Panc1 (cell line): ENCODE measurements at regions not wholly inside any gene's neighbourhood (a gene's known extent, or its start where the extent isn't known, plus 50 kb on each side); places are given as distances from the start of the nearest gene placed in this dataset.

Source experiments
- ATAC-seq: fragments of 200-7000 bp; cut with Tn5 transposase; 2 replicates; pipeline ENCODE4 v1.9.1; 2020; ENCODE audit warnings: mild to moderate bottlenecking, moderate library complexity
- BruUV-seq: library from RNA; stranded (reverse); fragments of 400-500 nt; replicated peaks from 2 replicates; lab custom pipeline; 2021; lab: Mats Ljungman, UMichigan
- CTCF ChIA-PET: fragments of 300-600 bp; sonication (Branson Sonifier 250); formaldehyde crosslinking; loops from one replicate; lab custom pipeline; 2022; ENCODE audit warnings: antibody characterized with exemption; lab: Charles Lee
- POLR2A ChIA-PET: fragments of 300-600 bp; sonication (Branson Sonifier 250); formaldehyde crosslinking; loops from one replicate; lab custom pipeline; 2022; ENCODE audit warnings: antibody characterized with exemption; lab: Charles Lee
- DNase-seq: peaks from one replicate; pipeline ENCODE4 v3.0.0-alpha.2; 2010; ENCODE audit warnings: low read depth, low spot score
- H3K27ac ChIP-seq: 2 replicates; pipeline ENCODE4 v1.5.1; 2011; ENCODE audit warnings: mild to moderate bottlenecking, low read length, inconsistent platforms
- H3K27me3 ChIP-seq: fragments of 200-500 bp; sonication (Bioruptor generic); 2 replicates; pipeline ENCODE4 v1.6.0; 2014; ENCODE audit warnings: low read length, inconsistent platforms; ENCODE audit not compliant: control insufficient read depth, insufficient read depth
- H3K36me3 ChIP-seq: fragments of 200-500 bp; sonication (Bioruptor generic); 2 replicates; pipeline ENCODE4 v1.5.1; 2014; ENCODE audit warnings: inconsistent platforms, mild to moderate bottlenecking, low read length, moderate library complexity; ENCODE audit not compliant: control insufficient read depth, insufficient read depth
- H3K4me1 ChIP-seq: 2 replicates; pipeline ENCODE4 v1.5.1; 2011; ENCODE audit warnings: inconsistent platforms, mild to moderate bottlenecking, low read length, moderate library complexity; ENCODE audit not compliant: control insufficient read depth, insufficient read depth
- H3K4me3 ChIP-seq, 2 experiments: 2 replicates each; pipeline ENCODE4 v1.5.1; 2011 to 2012; ENCODE audit warnings: low read depth in 2 of 2, low read length in 2 of 2, mild to moderate bottlenecking in 2 of 2, inconsistent platforms in 1 of 2, moderate library complexity in 1 of 2
- H3K9me3 ChIP-seq: fragments of 200-500 bp; sonication (Bioruptor generic); 2 replicates; pipeline ENCODE4 v1.5.1; 2014; ENCODE audit warnings: low read depth, mild to moderate bottlenecking, inconsistent platforms, low read length, moderate library complexity; ENCODE audit not compliant: control insufficient read depth, insufficient read depth
- POLR2AphosphoS5 ChIP-seq: IDR thresholded peaks from 2 replicates; pipeline ENCODE4 v1.6.1; 2012; ENCODE audit warnings: mild to moderate bottlenecking, low read depth, low read length, moderate library complexity
- SIN3A ChIP-seq: IDR thresholded peaks from 2 replicates; pipeline ENCODE4 v1.6.1; 2012; ENCODE audit warnings: low read depth, mild to moderate bottlenecking, low read length, moderate library complexity, borderline replicate concordance; ENCODE audit not compliant: insufficient read depth
- TCF7L2 ChIP-seq: IDR thresholded peaks from 2 replicates; pipeline ENCODE4 v1.6.1; 2011; ENCODE audit warnings: mild to moderate bottlenecking, low read depth, low read length, inconsistent platforms
- in situ Hi-C: cut with HindIII; loops from 2 replicates; pipeline ENCODE4 v1.10.0; 2016; ENCODE audit warnings: low sequenced_read_pairs, low pct_unique_long_range_greater_than_20kb
- intact Hi-C: fragments of 100-400 bp; cut with micrococcal nuclease; formaldehyde crosslinking; loops from one replicate; pipeline ENCODE4 v1.10.0; 2022; ENCODE audit not compliant: unreplicated experiment
- TF ChIP-seq, protein P1 (sequence below), 2 experiments: IDR thresholded peaks; 2 replicates each; pipeline ENCODE4 v1.6.1; 2011 to 2012; ENCODE audit warnings: low read depth in 2 of 2, control low read depth in 1 of 2, low read length in 1 of 2, mild to moderate bottlenecking in 1 of 2, moderate library complexity in 1 of 2; ENCODE audit not compliant: insufficient read depth in 1 of 2
- TF ChIP-seq, protein P2 (sequence below): fragments of 450-650 bp; IDR thresholded peaks from 2 replicates; pipeline ENCODE4 v1.5.1; 2017; ENCODE audit warnings: mild to moderate bottlenecking

DNA sequence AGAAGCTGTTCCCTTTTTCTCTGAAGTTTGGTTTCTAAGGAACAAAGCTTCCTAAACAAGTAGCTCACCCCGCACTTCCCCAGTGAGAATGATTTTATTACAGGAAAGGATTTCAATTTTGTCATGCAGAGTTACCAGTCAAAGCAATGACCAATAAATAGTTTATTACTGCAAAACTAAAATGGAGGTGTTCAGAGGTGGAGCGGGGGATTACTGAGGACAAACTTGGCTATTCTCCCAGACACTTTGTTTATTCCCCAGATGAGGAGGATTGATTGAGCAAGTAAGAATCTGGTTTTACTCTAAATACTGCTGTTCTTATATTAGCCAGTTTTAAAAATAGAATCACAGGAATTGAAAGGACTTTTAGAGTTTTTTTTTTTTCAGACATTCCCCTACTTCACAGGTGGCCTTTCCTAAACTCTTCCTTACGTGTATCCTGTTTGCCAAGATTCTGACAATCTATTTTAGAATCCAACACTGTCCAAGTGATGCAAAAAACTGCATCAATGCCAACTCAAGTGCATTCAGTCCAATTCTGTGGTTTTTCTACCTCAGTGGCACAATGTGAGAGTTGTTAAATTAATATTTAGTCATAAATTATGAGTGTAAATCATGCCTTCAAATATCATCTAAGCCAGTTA lies 136.1 kb downstream of the TNFSF18 start:
- TF ChIP-seq TCF7L2, result no peak
- TF ChIP-seq, protein P1, sequence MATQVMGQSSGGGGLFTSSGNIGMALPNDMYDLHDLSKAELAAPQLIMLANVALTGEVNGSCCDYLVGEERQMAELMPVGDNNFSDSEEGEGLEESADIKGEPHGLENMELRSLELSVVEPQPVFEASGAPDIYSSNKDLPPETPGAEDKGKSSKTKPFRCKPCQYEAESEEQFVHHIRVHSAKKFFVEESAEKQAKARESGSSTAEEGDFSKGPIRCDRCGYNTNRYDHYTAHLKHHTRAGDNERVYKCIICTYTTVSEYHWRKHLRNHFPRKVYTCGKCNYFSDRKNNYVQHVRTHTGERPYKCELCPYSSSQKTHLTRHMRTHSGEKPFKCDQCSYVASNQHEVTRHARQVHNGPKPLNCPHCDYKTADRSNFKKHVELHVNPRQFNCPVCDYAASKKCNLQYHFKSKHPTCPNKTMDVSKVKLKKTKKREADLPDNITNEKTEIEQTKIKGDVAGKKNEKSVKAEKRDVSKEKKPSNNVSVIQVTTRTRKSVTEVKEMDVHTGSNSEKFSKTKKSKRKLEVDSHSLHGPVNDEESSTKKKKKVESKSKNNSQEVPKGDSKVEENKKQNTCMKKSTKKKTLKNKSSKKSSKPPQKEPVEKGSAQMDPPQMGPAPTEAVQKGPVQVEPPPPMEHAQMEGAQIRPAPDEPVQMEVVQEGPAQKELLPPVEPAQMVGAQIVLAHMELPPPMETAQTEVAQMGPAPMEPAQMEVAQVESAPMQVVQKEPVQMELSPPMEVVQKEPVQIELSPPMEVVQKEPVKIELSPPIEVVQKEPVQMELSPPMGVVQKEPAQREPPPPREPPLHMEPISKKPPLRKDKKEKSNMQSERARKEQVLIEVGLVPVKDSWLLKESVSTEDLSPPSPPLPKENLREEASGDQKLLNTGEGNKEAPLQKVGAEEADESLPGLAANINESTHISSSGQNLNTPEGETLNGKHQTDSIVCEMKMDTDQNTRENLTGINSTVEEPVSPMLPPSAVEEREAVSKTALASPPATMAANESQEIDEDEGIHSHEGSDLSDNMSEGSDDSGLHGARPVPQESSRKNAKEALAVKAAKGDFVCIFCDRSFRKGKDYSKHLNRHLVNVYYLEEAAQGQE (IDR thresholded peaks at IDR 0.05; ENCODE audit: insufficient read depth in 1 of 2, low read depth in 2 of 2, low read length in 1 of 2), result no peak
- TF ChIP-seq, protein P2, sequence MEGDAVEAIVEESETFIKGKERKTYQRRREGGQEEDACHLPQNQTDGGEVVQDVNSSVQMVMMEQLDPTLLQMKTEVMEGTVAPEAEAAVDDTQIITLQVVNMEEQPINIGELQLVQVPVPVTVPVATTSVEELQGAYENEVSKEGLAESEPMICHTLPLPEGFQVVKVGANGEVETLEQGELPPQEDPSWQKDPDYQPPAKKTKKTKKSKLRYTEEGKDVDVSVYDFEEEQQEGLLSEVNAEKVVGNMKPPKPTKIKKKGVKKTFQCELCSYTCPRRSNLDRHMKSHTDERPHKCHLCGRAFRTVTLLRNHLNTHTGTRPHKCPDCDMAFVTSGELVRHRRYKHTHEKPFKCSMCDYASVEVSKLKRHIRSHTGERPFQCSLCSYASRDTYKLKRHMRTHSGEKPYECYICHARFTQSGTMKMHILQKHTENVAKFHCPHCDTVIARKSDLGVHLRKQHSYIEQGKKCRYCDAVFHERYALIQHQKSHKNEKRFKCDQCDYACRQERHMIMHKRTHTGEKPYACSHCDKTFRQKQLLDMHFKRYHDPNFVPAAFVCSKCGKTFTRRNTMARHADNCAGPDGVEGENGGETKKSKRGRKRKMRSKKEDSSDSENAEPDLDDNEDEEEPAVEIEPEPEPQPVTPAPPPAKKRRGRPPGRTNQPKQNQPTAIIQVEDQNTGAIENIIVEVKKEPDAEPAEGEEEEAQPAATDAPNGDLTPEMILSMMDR, result no peak
- no peak for TF ChIP-seq POLR2AphosphoS5
- TF ChIP-seq SIN3A, result no peak
- no peak for ATAC-seq
- intact Hi-C loops, result no loop called here
- Histone ChIP-seq H3K4me3 (no peak overlapping the region), H3K9me3 (peaks cover 12% of the 10 kb centered on the region; the same call in 1 of the 2 replicates), H3K4me1 (no peaks in the 10 kb centered on the region), H3K27ac (no peak overlapping the region), H3K36me3 (no peaks in the 10 kb centered on the region), H3K27me3 (no peaks in the 10 kb centered on the region)
- ChIA-PET CTCF (no interaction called here), POLR2A (no interaction called here)
- in situ Hi-C loops, result no loop called here
- no peak for DNase-seq
- no TSS peak for BruUV-seq

DNA sequence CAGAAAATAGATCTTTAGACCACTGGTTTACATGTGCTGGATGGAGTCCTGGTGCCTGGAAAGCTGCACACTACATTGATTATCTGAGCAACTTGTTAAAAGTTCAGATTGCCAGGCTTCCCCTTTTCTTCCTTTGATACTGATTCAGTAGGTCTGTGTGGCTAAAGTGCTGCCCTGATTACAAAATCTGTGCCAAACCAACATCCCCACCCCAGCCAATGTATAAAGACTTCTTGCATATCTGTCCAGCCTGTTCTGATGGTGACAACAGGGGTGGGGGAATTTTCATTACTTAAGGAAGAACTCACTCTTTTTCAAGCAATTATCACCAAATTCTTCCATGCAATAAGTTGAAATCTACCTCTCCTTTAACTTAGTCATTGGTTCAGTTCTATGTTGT lies 135.5 kb downstream of the TNFSF18 start:
- Histone ChIP-seq H3K9me3 (peaks cover 12% of the 10 kb centered on the region; the same call in 1 of the 2 replicates), H3K27ac (no peak overlapping the region), H3K36me3 (no peaks in the 10 kb centered on the region), H3K27me3 (no peaks in the 10 kb centered on the region), H3K4me3 (no peak overlapping the region), H3K4me1 (no peaks in the 10 kb centered on the region)
- ChIA-PET POLR2A (no interaction called here), CTCF (no interaction called here)
- in situ Hi-C loops (no loop called here), intact Hi-C loops (no loop called here)
- no peak for ATAC-seq
- BruUV-seq, result no TSS peak
- no peak for DNase-seq
- TF ChIP-seq POLR2AphosphoS5 (no peak), TCF7L2 (no peak), SIN3A (no peak)
- TF ChIP-seq, protein P1 (IDR thresholded peaks at IDR 0.05; ENCODE audit: insufficient read depth in 1 of 2, low read depth in 2 of 2, low read length in 1 of 2), result no peak
- TF ChIP-seq, protein P2, result no peak
